SIG-M5 treated with dmso at 0.1 percent for 504 hours (cell line): ENCODE measurements at regions not wholly inside any gene's neighbourhood (a gene's known extent, or its start where the extent isn't known, plus 50 kb on each side); places are given as distances from the start of the nearest gene placed in this dataset.
A peak's percentile ranks its signal among the peaks of the same experiment; 100 is the strongest.
"Not testable (repeated sequence)": the region's sequence is repeated elsewhere in the genome, so short reads cannot be mapped to it uniquely, and the experiment has no call there.

Experiments used
- DNase-seq: peaks from one replicate; lab custom pipeline; 2025; ENCODE audit not compliant: unreplicated experiment; lab: John Stamatoyannopoulos, UW

GRCh38 chr6:86738078-86738477, 199.2 kb upstream of the HTR1E start:
- no peak for DNase-seq

- DNase-seq, result not testable (repeated sequence)
Observed at GRCh38 chr6:86731631-86732030, 205.7 kb upstream of the HTR1E start.

- not testable (repeated sequence) for DNase-seq
Observed at GRCh38 chr6:86730772-86731171, 206.6 kb upstream of the HTR1E start.

GRCh38 chr6:86730216-86730615, 207.1 kb upstream of the HTR1E start:
- DNase-seq, result no peak

GRCh38 chr6:86728976-86729375, 208.4 kb upstream of the HTR1E start:
- no peak for DNase-seq

GRCh38 chr6:86724695-86725094, 212.6 kb upstream of the HTR1E start:
- no peak for DNase-seq

- no peak for DNase-seq
Observed at GRCh38 chr6:86723729-86724128, 213.6 kb upstream of the HTR1E start.

- no peak for DNase-seq
Observed at GRCh38 chr6:86723151-86723550, 214.2 kb upstream of the HTR1E start.

- no peak for DNase-seq
Observed at GRCh38 chr6:86722131-86722530, 215.2 kb upstream of the HTR1E start.

GRCh38 chr6:86715676-86716075, 221.7 kb upstream of the HTR1E start:
- peak; percentile 10 for DNase-seq

GRCh38 chr6:86712039-86712438, 225.3 kb upstream of the HTR1E start:
- DNase-seq, result no peak

GRCh38 chr6:86707545-86708120, 229.7 kb upstream of the HTR1E start:
- no peak for DNase-seq

- DNase-seq, result no peak
Observed at GRCh38 chr6:86706449-86706848, 230.9 kb upstream of the HTR1E start.

GRCh38 chr6:86701228-86701627, 236.1 kb upstream of the HTR1E start:
- not testable (repeated sequence) for DNase-seq

- no peak for DNase-seq
Observed at GRCh38 chr6:86686496-86686895, 250.8 kb upstream of the HTR1E start.

GRCh38 chr6:86685230-86685797, 252.0 kb upstream of the HTR1E start:
- DNase-seq, result no peak

- DNase-seq, result no peak
Observed at GRCh38 chr6:86683132-86683908, 254.0 kb upstream of the HTR1E start.

- no peak for DNase-seq
Observed at GRCh38 chr6:86682297-86682696, 255.0 kb upstream of the HTR1E start.

- not testable (repeated sequence) for DNase-seq
Observed at GRCh38 chr6:86681140-86681539, 256.2 kb upstream of the HTR1E start.

GRCh38 chr6:86672125-86672524, 265.2 kb upstream of the HTR1E start:
- DNase-seq, result not testable (repeated sequence)

- DNase-seq, result no peak
Observed at GRCh38 chr6:86657192-86657591, 280.1 kb upstream of the HTR1E start.

GRCh38 chr6:86629123-86629522, 308.2 kb upstream of the HTR1E start:
- DNase-seq, result no peak
